OCI-LY1 (cell line): ENCODE measurements at regions not wholly inside any gene's neighbourhood (a gene's known extent, or its start where the extent isn't known, plus 50 kb on each side); places are given as distances from the start of the nearest gene placed in this dataset.

Experiments
- H2AFZ ChIP-seq: fragments of 200-600 bp; sonication (generic), shearing (Covaris generic); 2 replicates; pipeline ENCODE4 v1.6.0; 2014; ENCODE audit warnings: antibody characterized with exemption, mild to moderate bottlenecking, low read length
- H3F3A ChIP-seq: fragments of 200-600 bp; sonication (generic), shearing (Covaris generic); 2 replicates; pipeline ENCODE4 v1.6.0; 2014; ENCODE audit warnings: mild to moderate bottlenecking, antibody characterized with exemption, low read length, moderate library complexity; ENCODE audit not compliant: insufficient read depth
- H3K27ac ChIP-seq: fragments of 200-600 bp; sonication (generic); 2 replicates; pipeline ENCODE4 v1.5.1; 2014; ENCODE audit warnings: low read length, mixed run types, mild to moderate bottlenecking, low read depth; ENCODE audit not compliant: poor library complexity, severe bottlenecking
- H3K27me3 ChIP-seq: fragments of 200-600 bp; sonication (generic); 2 replicates; pipeline ENCODE4 v1.6.0; 2014; ENCODE audit warnings: antibody characterized with exemption, mild to moderate bottlenecking, low read length, moderate library complexity; ENCODE audit not compliant: insufficient read depth
- H3K36me3 ChIP-seq: fragments of 200-600 bp; sonication (generic); 2 replicates; pipeline ENCODE4 v1.6.1; 2014; ENCODE audit warnings: mild to moderate bottlenecking, antibody characterized with exemption, low read length, moderate library complexity, mixed read lengths; ENCODE audit not compliant: insufficient read depth
- H3K4me1 ChIP-seq: fragments of 200-600 bp; sonication (generic); 2 replicates; pipeline ENCODE4 v1.5.1; 2014; ENCODE audit warnings: mild to moderate bottlenecking, low read length, moderate library complexity; ENCODE audit not compliant: insufficient read depth, severe bottlenecking
- H3K4me2 ChIP-seq: fragments of 200-600 bp; sonication (generic), shearing (Covaris generic); 2 replicates; pipeline ENCODE4 v1.6.1; 2014; ENCODE audit warnings: low read length
- H3K4me3 ChIP-seq: fragments of 200-600 bp; sonication (generic); 2 replicates; pipeline ENCODE4 v1.5.1; 2014; ENCODE audit warnings: low read length, low read depth, mild to moderate bottlenecking, mixed read lengths; ENCODE audit not compliant: poor library complexity, severe bottlenecking
- H3K79me2 ChIP-seq: fragments of 200-600 bp; shearing (Covaris generic); 2 replicates; pipeline ENCODE4 v1.6.1; 2016; ENCODE audit warnings: mixed run types, low read length, mixed read lengths; ENCODE audit not compliant: insufficient read depth
- H3K9ac ChIP-seq: fragments of 200-600 bp; sonication (generic), shearing (Covaris generic); 2 replicates; pipeline ENCODE4 v1.6.1; 2014; ENCODE audit warnings: mild to moderate bottlenecking, low read length, mixed read lengths
- H3K9me2 ChIP-seq: fragments of 200-600 bp; sonication (generic), shearing (Covaris generic); 2 replicates; pipeline ENCODE4 v1.6.1; 2014; ENCODE audit warnings: low read depth, mild to moderate bottlenecking, low read length, mixed read lengths
- H3K9me3 ChIP-seq: fragments of 200-600 bp; shearing (Covaris generic); 2 replicates; pipeline ENCODE4 v1.6.1; 2014; ENCODE audit warnings: low read length, mixed read lengths
- H4K20me1 ChIP-seq: fragments of 200-600 bp; sonication (generic), shearing (Covaris generic); 2 replicates; pipeline ENCODE4 v1.6.0; 2016; ENCODE audit warnings: mild to moderate bottlenecking, low read length; ENCODE audit not compliant: insufficient read depth
- CTCF ChIP-seq: fragments of 200-600 bp; sonication (generic), shearing (Covaris generic); IDR thresholded peaks from 2 replicates; pipeline ENCODE4 v1.5.1; 2017; ENCODE audit warnings: mild to moderate bottlenecking, antibody characterized with exemption, low read length, moderate library complexity, mixed read lengths
- EZH2 ChIP-seq: fragments of 200-600 bp; sonication (generic), shearing (Covaris generic); IDR thresholded peaks from 2 replicates; pipeline ENCODE4 v1.8.0; 2017; ENCODE audit warnings: borderline replicate concordance, mixed run types, mild to moderate bottlenecking, antibody characterized with exemption, low read length, moderate library complexity, mixed read lengths

GRCh38 chr1:57983441-57983840 is 559.6 kb upstream of the DAB1 start:
- Histone ChIP-seq H3K4me2 (no peak overlapping the region), H2AFZ (no peak overlapping the region)

GRCh38 chr1:57982852-57983251 is 559.0 kb upstream of the DAB1 start:
- Histone ChIP-seq H3F3A (no peaks in the 10 kb centered on the region), H3K4me2 (no peak overlapping the region), H3K27me3 (no peaks in the 10 kb centered on the region), H3K79me2 (no peaks in the 10 kb centered on the region), H3K9me3 (no peaks in the 10 kb centered on the region), H3K4me1 (no peaks in the 10 kb centered on the region), H3K27ac (no peak overlapping the region), H3K9ac (no peak overlapping the region), H2AFZ (no peak overlapping the region), H3K36me3 (no peaks in the 10 kb centered on the region), H3K4me3 (no peak overlapping the region), H4K20me1 (no peaks in the 10 kb centered on the region), H3K9me2 (no peaks in the 10 kb centered on the region)
- no peak for TF ChIP-seq EZH2
- TF ChIP-seq CTCF = no peak

More at GRCh38 chr1:57983441-57983840, 559.6 kb upstream of the DAB1 start:
- no peaks in the 10 kb centered on the region for H3K27me3 ChIP-seq
- H3K79me2 ChIP-seq = no peaks in the 10 kb centered on the region
- no peaks in the 10 kb centered on the region for H3K9me2 ChIP-seq
- no peak overlapping the region for H3K9ac ChIP-seq
- H3K4me1 ChIP-seq = no peaks in the 10 kb centered on the region
- TF ChIP-seq CTCF = no peak
- no peak for TF ChIP-seq EZH2
- no peaks in the 10 kb centered on the region for H4K20me1 ChIP-seq
- no peak overlapping the region for H3K27ac ChIP-seq
- no peak overlapping the region for H3K4me3 ChIP-seq
- H3K9me3 ChIP-seq = no peaks in the 10 kb centered on the region
- no peaks in the 10 kb centered on the region for H3F3A ChIP-seq
- no peaks in the 10 kb centered on the region for H3K36me3 ChIP-seq

DNA sequence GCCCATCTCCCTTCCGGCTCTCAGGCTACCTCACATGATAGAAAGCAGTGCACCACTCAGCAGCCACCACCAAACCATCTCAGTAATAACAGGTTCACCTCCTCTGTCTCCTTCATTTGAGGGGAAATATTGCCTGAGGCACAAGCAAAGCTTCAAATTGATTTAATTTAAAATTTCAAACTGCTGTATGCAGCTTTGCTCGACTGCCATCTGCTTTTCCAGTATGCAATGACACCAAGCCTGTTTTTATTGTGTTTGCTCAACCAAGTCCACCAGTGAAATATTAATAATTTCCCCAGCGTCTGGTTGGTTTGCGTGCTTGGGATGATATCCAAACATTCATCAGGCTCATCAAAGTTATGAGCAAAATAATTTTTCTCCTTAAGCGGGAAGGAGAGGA is 552.4 kb upstream of the DAB1 start:
- TF ChIP-seq CTCF = no peak
- TF ChIP-seq EZH2 = no peak
- no peak overlapping the region for H3K4me3 ChIP-seq
- no peaks in the 10 kb centered on the region for H3K79me2 ChIP-seq
- H3K27ac ChIP-seq = no peak overlapping the region
- no peak overlapping the region for H2AFZ ChIP-seq
- H3K4me1 ChIP-seq = no peaks in the 10 kb centered on the region
- H3K4me2 ChIP-seq = no peak overlapping the region
- no peaks in the 10 kb centered on the region for H3F3A ChIP-seq
- no peaks in the 10 kb centered on the region for H3K36me3 ChIP-seq
- H3K9me2 ChIP-seq = no peaks in the 10 kb centered on the region
- H3K9ac ChIP-seq = no peak overlapping the region
- no peaks in the 10 kb centered on the region for H3K27me3 ChIP-seq
- H3K9me3 ChIP-seq = no peaks in the 10 kb centered on the region
- H4K20me1 ChIP-seq = no peaks in the 10 kb centered on the region
